ENCODE measurements at regions not wholly inside any gene's neighbourhood (a gene's known extent, or its start where the extent isn't known, plus 50 kb on each side); places are given as distances from the start of the nearest gene placed in this dataset.
"Not testable (repeated sequence)": the region's sequence is repeated elsewhere in the genome, so short reads cannot be mapped to it uniquely, and the experiment has no call there.

GRCh38 chr22:47351836-47352579, 589.6 kb downstream of the TBC1D22A start:
- Histone ChIP-seq H3K27ac (ENCODE audit: poor library complexity, severe bottlenecking) (no peak overlapping the region), H3K4me1 (ENCODE audit: insufficient read depth, poor library complexity, severe bottlenecking) (no peaks in the 10 kb centered on the region), H3K4me3 (ENCODE audit: severe bottlenecking) (no peak overlapping the region), H3K36me3 (ENCODE audit: low read depth) (no peaks in the 10 kb centered on the region), H3K27me3 (ENCODE audit: insufficient read depth, poor library complexity, severe bottlenecking) (no peaks in the 10 kb centered on the region), H3K9me3 (ENCODE audit: severe bottlenecking) (no peaks in the 10 kb centered on the region)
- no peak for DNase-seq (ENCODE audit: low spot score)
- TF ChIP-seq CTCF (IDR thresholded peaks at IDR 0.05; ENCODE audit: poor library complexity, severe bottlenecking) = no peak
- no peak for ATAC-seq (ENCODE audit: low read depth)

GRCh38 chr22:47346287-47346686, 583.8 kb downstream of the TBC1D22A start:
- not testable (repeated sequence) for ATAC-seq (ENCODE audit: low read depth); H3K27me3 ChIP-seq (ENCODE audit: insufficient read depth, poor library complexity, severe bottlenecking); H3K4me3 ChIP-seq (ENCODE audit: severe bottlenecking); DNase-seq (ENCODE audit: low spot score); H3K36me3 ChIP-seq (ENCODE audit: low read depth); H3K27ac ChIP-seq (ENCODE audit: poor library complexity, severe bottlenecking); H3K4me1 ChIP-seq (ENCODE audit: insufficient read depth, poor library complexity, severe bottlenecking); H3K9me3 ChIP-seq (ENCODE audit: severe bottlenecking)

GRCh38 chr22:47345025-47345424, 582.6 kb downstream of the TBC1D22A start:
- H3K27me3 ChIP-seq (ENCODE audit: insufficient read depth, poor library complexity, severe bottlenecking) = no peaks in the 10 kb centered on the region
- no peak for DNase-seq (ENCODE audit: low spot score)
- no peaks in the 10 kb centered on the region for H3K4me1 ChIP-seq (ENCODE audit: insufficient read depth, poor library complexity, severe bottlenecking)
- TF ChIP-seq CTCF (IDR thresholded peaks at IDR 0.05; ENCODE audit: poor library complexity, severe bottlenecking) = no peak
- no peaks in the 10 kb centered on the region for H3K36me3 ChIP-seq (ENCODE audit: low read depth)
- H3K4me3 ChIP-seq (ENCODE audit: severe bottlenecking) = no peak overlapping the region
- H3K27ac ChIP-seq (ENCODE audit: poor library complexity, severe bottlenecking) = no peak overlapping the region
- no peak for ATAC-seq (ENCODE audit: low read depth)
- peaks cover 2% of the 10 kb centered on the region for H3K9me3 ChIP-seq (ENCODE audit: severe bottlenecking)

GRCh38 chr22:47344414-47344813, 582.0 kb downstream of the TBC1D22A start:
- no peak for ATAC-seq (ENCODE audit: low read depth)
- Histone ChIP-seq H3K27ac (ENCODE audit: poor library complexity, severe bottlenecking) (no peak overlapping the region), H3K27me3 (ENCODE audit: insufficient read depth, poor library complexity, severe bottlenecking) (no peaks in the 10 kb centered on the region), H3K4me1 (ENCODE audit: insufficient read depth, poor library complexity, severe bottlenecking) (no peaks in the 10 kb centered on the region), H3K9me3 (ENCODE audit: severe bottlenecking) (peaks cover 2% of the 10 kb centered on the region), H3K4me3 (ENCODE audit: severe bottlenecking) (no peak overlapping the region), H3K36me3 (ENCODE audit: low read depth) (no peaks in the 10 kb centered on the region)
- TF ChIP-seq CTCF (IDR thresholded peaks at IDR 0.05; ENCODE audit: poor library complexity, severe bottlenecking) = no peak
- no peak for DNase-seq (ENCODE audit: low spot score)

- no peak overlapping the region for H3K27ac ChIP-seq (ENCODE audit: poor library complexity, severe bottlenecking)
- no peaks in the 10 kb centered on the region for H3K4me1 ChIP-seq (ENCODE audit: insufficient read depth, poor library complexity, severe bottlenecking)
- no peak overlapping the region for H3K4me3 ChIP-seq (ENCODE audit: severe bottlenecking)
- TF ChIP-seq CTCF (IDR thresholded peaks at IDR 0.05; ENCODE audit: poor library complexity, severe bottlenecking) = no peak
- H3K9me3 ChIP-seq (ENCODE audit: severe bottlenecking) = peaks cover 2% of the 10 kb centered on the region
- ATAC-seq (ENCODE audit: low read depth) = no peak
- no peaks in the 10 kb centered on the region for H3K27me3 ChIP-seq (ENCODE audit: insufficient read depth, poor library complexity, severe bottlenecking)
- DNase-seq (ENCODE audit: low spot score) = no peak
- no peaks in the 10 kb centered on the region for H3K36me3 ChIP-seq (ENCODE audit: low read depth)
These were observed 581.2 kb downstream of the TBC1D22A start for GRCh38 chr22:47343611-47344010.
